Fibroblast of the aortic adventitia (primary cell): ENCODE measurements at regions not wholly inside any gene's neighbourhood (a gene's known extent, or its start where the extent isn't known, plus 50 kb on each side); places are given as distances from the start of the nearest gene placed in this dataset.

ENCODE experiments used
- DNase-seq: peaks from one replicate; pipeline ENCODE4 v3.0.0-alpha.2; 2010; ENCODE audit warnings: low read depth
- H3K4me3 ChIP-seq: 2 replicates; pipeline ENCODE4 v1.5.1; 2011; ENCODE audit warnings: low read depth, mild to moderate bottlenecking, control low read depth, low read length, moderate library complexity
- CTCF ChIP-seq: IDR thresholded peaks from 2 replicates; pipeline ENCODE4 v1.5.1; 2011; ENCODE audit warnings: mild to moderate bottlenecking, low read length, control low read depth, inconsistent platforms; ENCODE audit not compliant: insufficient read depth

GRCh38 chr12:13686260-13686659, 295.1 kb downstream of the GRIN2B start:
- no peak for DNase-seq
- H3K4me3 ChIP-seq = no peak overlapping the region
- no peak for TF ChIP-seq CTCF

- no peak for DNase-seq
- H3K4me3 ChIP-seq = no peak overlapping the region
- no peak for TF ChIP-seq CTCF
Measured at GRCh38 chr12:13680916-13681315, 300.5 kb downstream of the GRIN2B start.

GRCh38 chr12:13676880-13677279, 304.5 kb downstream of the GRIN2B start:
- H3K4me3 ChIP-seq = no peak overlapping the region
- TF ChIP-seq CTCF = no peak
- no peak for DNase-seq

GRCh38 chr12:13670285-13670866, 311.0 kb downstream of the GRIN2B start:
- no peak for DNase-seq
- no peak for TF ChIP-seq CTCF
- H3K4me3 ChIP-seq = no peak overlapping the region

- no peak for TF ChIP-seq CTCF
- no peak for DNase-seq
Measured at GRCh38 chr12:13668880-13669279, 312.5 kb downstream of the GRIN2B start.

GRCh38 chr12:13666806-13667205, 314.6 kb downstream of the GRIN2B start:
- TF ChIP-seq CTCF = no peak
- H3K4me3 ChIP-seq = no peak overlapping the region
- no peak for DNase-seq

More at GRCh38 chr12:13668880-13669279, 312.5 kb downstream of the GRIN2B start:
- no peak overlapping the region for H3K4me3 ChIP-seq
